ENCODE measurements at regions not wholly inside any gene's neighbourhood (a gene's known extent, or its start where the extent isn't known, plus 50 kb on each side); places are given as distances from the start of the nearest gene placed in this dataset.

- WGBS (ENCODE audit: insufficient coverage), result no CpG with 5 or more reads among the region's 3 CpGs
Observed at GRCh38 chr11:45036010-45036409, 85.3 kb upstream of the TP53I11 start.

GRCh38 chr11:45036733-45037132 lies 86.0 kb upstream of the TP53I11 start:
- Histone ChIP-seq H3K4me1 (ENCODE audit: control insufficient read depth, insufficient read depth, low read length) (no peaks in the 10 kb centered on the region), H3K27ac (ENCODE audit: low read length) (no peak overlapping the region), H3K36me3 (ENCODE audit: control insufficient read depth, insufficient read depth, low read length) (no peaks in the 10 kb centered on the region), H3K27me3 (ENCODE audit: control insufficient read depth, insufficient read depth, low read length) (no peaks in the 10 kb centered on the region), H3K9me3 (replicated peaks; ENCODE audit: control insufficient read depth, low read depth, low read length) (peaks cover 5% of the 10 kb centered on the region), H3K4me3 (ENCODE audit: low read length) (no peak overlapping the region)
- WGBS (ENCODE audit: insufficient coverage), result 50% methylated on average over 5 of the region's 6 CpGs
- DNase-seq, result no peak

More at GRCh38 chr11:45036010-45036409, 85.3 kb upstream of the TP53I11 start:
- Histone ChIP-seq H3K9me3 (replicated peaks; ENCODE audit: control insufficient read depth, low read depth, low read length) (peaks cover 5% of the 10 kb centered on the region), H3K4me3 (ENCODE audit: low read length) (no peak overlapping the region), H3K27ac (ENCODE audit: low read length) (no peak overlapping the region), H3K4me1 (ENCODE audit: control insufficient read depth, insufficient read depth, low read length) (no peaks in the 10 kb centered on the region), H3K36me3 (ENCODE audit: control insufficient read depth, insufficient read depth, low read length) (no peaks in the 10 kb centered on the region), H3K27me3 (ENCODE audit: control insufficient read depth, insufficient read depth, low read length) (no peaks in the 10 kb centered on the region)
- DNase-seq, result no peak

- no peak overlapping the region for H3K4me3 ChIP-seq (ENCODE audit: low read length)
- DNase-seq, result no peak
- no peak overlapping the region for H3K27ac ChIP-seq (ENCODE audit: low read length)
- H3K4me1 ChIP-seq (ENCODE audit: control insufficient read depth, insufficient read depth, low read length), result no peaks in the 10 kb centered on the region
- H3K27me3 ChIP-seq (ENCODE audit: control insufficient read depth, insufficient read depth, low read length), result no peaks in the 10 kb centered on the region
- no peaks in the 10 kb centered on the region for H3K36me3 ChIP-seq (ENCODE audit: control insufficient read depth, insufficient read depth, low read length)
- H3K9me3 ChIP-seq (replicated peaks; ENCODE audit: control insufficient read depth, low read depth, low read length), result peaks cover 5% of the 10 kb centered on the region
Observed at GRCh38 chr11:45037434-45038005, 86.8 kb upstream of the TP53I11 start.

- no CpG with 5 or more reads among the region's 1 CpG for WGBS (ENCODE audit: insufficient coverage)
- Histone ChIP-seq H3K4me3 (ENCODE audit: low read length) (no peak overlapping the region), H3K27me3 (ENCODE audit: control insufficient read depth, insufficient read depth, low read length) (no peaks in the 10 kb centered on the region), H3K9me3 (replicated peaks; ENCODE audit: control insufficient read depth, low read depth, low read length) (peaks cover 5% of the 10 kb centered on the region), H3K27ac (ENCODE audit: low read length) (no peak overlapping the region), H3K36me3 (ENCODE audit: control insufficient read depth, insufficient read depth, low read length) (no peaks in the 10 kb centered on the region), H3K4me1 (ENCODE audit: control insufficient read depth, insufficient read depth, low read length) (no peaks in the 10 kb centered on the region)
- DNase-seq, result no peak
Observed at GRCh38 chr11:45038923-45039322, 88.2 kb upstream of the TP53I11 start.

- H3K4me3 ChIP-seq (ENCODE audit: low read length), result no peak overlapping the region
- WGBS (ENCODE audit: insufficient coverage), result 63% methylated on average over 3 of the region's 7 CpGs
- H3K27ac ChIP-seq (ENCODE audit: low read length), result no peak overlapping the region
- H3K4me1 ChIP-seq (ENCODE audit: control insufficient read depth, insufficient read depth, low read length), result peaks cover 4% of the 10 kb centered on the region
- H3K27me3 ChIP-seq (ENCODE audit: control insufficient read depth, insufficient read depth, low read length), result no peaks in the 10 kb centered on the region
- no peaks in the 10 kb centered on the region for H3K36me3 ChIP-seq (ENCODE audit: control insufficient read depth, insufficient read depth, low read length)
- H3K9me3 ChIP-seq (replicated peaks; ENCODE audit: control insufficient read depth, low read depth, low read length), result peaks cover 5% of the 10 kb centered on the region
- no peak for DNase-seq
Observed at GRCh38 chr11:45041596-45041995, 90.9 kb upstream of the TP53I11 start.

- Histone ChIP-seq H3K27ac (ENCODE audit: low read length) (no peak overlapping the region), H3K36me3 (ENCODE audit: control insufficient read depth, insufficient read depth, low read length) (no peaks in the 10 kb centered on the region), H3K27me3 (ENCODE audit: control insufficient read depth, insufficient read depth, low read length) (no peaks in the 10 kb centered on the region), H3K4me1 (ENCODE audit: control insufficient read depth, insufficient read depth, low read length) (peaks cover 7% of the 10 kb centered on the region), H3K9me3 (replicated peaks; ENCODE audit: control insufficient read depth, low read depth, low read length) (peaks cover 5% of the 10 kb centered on the region), H3K4me3 (ENCODE audit: low read length) (no peak overlapping the region)
- no peak for DNase-seq
- 82% methylated on average over 2 of the region's 4 CpGs for WGBS (ENCODE audit: insufficient coverage)
Observed at GRCh38 chr11:45042560-45042959, 91.9 kb upstream of the TP53I11 start.

- H3K36me3 ChIP-seq (ENCODE audit: control insufficient read depth, insufficient read depth, low read length), result no peaks in the 10 kb centered on the region
- H3K4me3 ChIP-seq (ENCODE audit: low read length), result no peak overlapping the region
- peaks cover 2% of the 10 kb centered on the region for H3K9me3 ChIP-seq (replicated peaks; ENCODE audit: control insufficient read depth, low read depth, low read length)
- no peaks in the 10 kb centered on the region for H3K27me3 ChIP-seq (ENCODE audit: control insufficient read depth, insufficient read depth, low read length)
- H3K4me1 ChIP-seq (ENCODE audit: control insufficient read depth, insufficient read depth, low read length), result peaks cover 16% of the 10 kb centered on the region
- DNase-seq, result no peak
- 86% methylated on average over 8 of the region's 12 CpGs for whole genome bisulfite sequencing (ENCODE audit: insufficient coverage)
- H3K27ac ChIP-seq (ENCODE audit: low read length), result no peak overlapping the region
Observed at GRCh38 chr11:45043755-45044475, 93.2 kb upstream of the TP53I11 start.

- no peaks in the 10 kb centered on the region for H3K9me3 ChIP-seq (replicated peaks; ENCODE audit: control insufficient read depth, low read depth, low read length)
- H3K4me3 ChIP-seq (ENCODE audit: low read length), result no peak overlapping the region
- H3K4me1 ChIP-seq (ENCODE audit: control insufficient read depth, insufficient read depth, low read length), result peaks cover 24% of the 10 kb centered on the region
- H3K36me3 ChIP-seq (ENCODE audit: control insufficient read depth, insufficient read depth, low read length), result no peaks in the 10 kb centered on the region
- DNase-seq, result peak; percentile 53
- 43% methylated on average over 7 of the region's 19 CpGs for whole genome bisulfite sequencing (ENCODE audit: insufficient coverage)
- no peaks in the 10 kb centered on the region for H3K27me3 ChIP-seq (ENCODE audit: control insufficient read depth, insufficient read depth, low read length)
- peak overlapping the region; percentile 48 for H3K27ac ChIP-seq (ENCODE audit: low read length)
Observed at GRCh38 chr11:45045683-45046471, 95.2 kb upstream of the TP53I11 start.

GRCh38 chr11:45048313-45048841 lies 97.7 kb upstream of the TP53I11 start:
- WGBS (ENCODE audit: insufficient coverage), result 83% methylated on average over 3 of the region's 7 CpGs
- Histone ChIP-seq H3K36me3 (ENCODE audit: control insufficient read depth, insufficient read depth, low read length) (no peaks in the 10 kb centered on the region), H3K9me3 (replicated peaks; ENCODE audit: control insufficient read depth, low read depth, low read length) (no peaks in the 10 kb centered on the region), H3K4me3 (ENCODE audit: low read length) (no peak overlapping the region), H3K27me3 (ENCODE audit: control insufficient read depth, insufficient read depth, low read length) (no peaks in the 10 kb centered on the region), H3K27ac (ENCODE audit: low read length) (peak overlapping the region; percentile 68), H3K4me1 (ENCODE audit: control insufficient read depth, insufficient read depth, low read length) (peaks cover 29% of the 10 kb centered on the region)
- no peak for DNase-seq
